ENCODE measurements at regions not wholly inside any gene's neighbourhood (a gene's known extent, or its start where the extent isn't known, plus 50 kb on each side); places are given as distances from the start of the nearest gene placed in this dataset.

- TF ChIP-seq CTCF (conservative IDR thresholded peaks at IDR 0.05 in 1 of 2, IDR thresholded peaks at IDR 0.05 in 1 of 2; ENCODE audit: low read depth in 1 of 2, low read length in 2 of 2): peak in 1 of 2 donors; percentile 42
- no peak for TF ChIP-seq EZH2 (IDR thresholded peaks at IDR 0.05; ENCODE audit: low read length, missing control alignments)
Observed at GRCh38 chr18:27750014-27750413, 426.9 kb downstream of the CDH2 start.

Measured in fibroblast of lung (primary cell).